Esophagus (tissue), 2 donors: ENCODE measurements at regions not wholly inside any gene's neighbourhood (a gene's known extent, or its start where the extent isn't known, plus 50 kb on each side); places are given as distances from the start of the nearest gene placed in this dataset.

Source experiments
- H3K27ac ChIP-seq, 2 donors: one replicate each; pipeline ENCODE4 v1.5.1; 2013; ENCODE audit warnings: low read depth in 2 of 2, mild to moderate bottlenecking in 2 of 2, inconsistent platforms in 1 of 2, low read length in 1 of 2, moderate library complexity in 1 of 2
- H3K27me3 ChIP-seq, 2 donors: one replicate each; pipeline ENCODE4 v1.6.1; 2013; ENCODE audit warnings: low read length in 2 of 2, control low read depth in 1 of 2, mild to moderate bottlenecking in 1 of 2; ENCODE audit not compliant: insufficient read depth in 2 of 2, control insufficient read depth in 1 of 2
- H3K36me3 ChIP-seq, 2 donors: one replicate each; pipeline ENCODE4 v1.6.1; 2013; ENCODE audit warnings: low read length in 1 of 2; ENCODE audit not compliant: control insufficient read depth in 2 of 2, insufficient read depth in 2 of 2
- H3K4me1 ChIP-seq, 2 donors: one replicate each; pipeline ENCODE4 v1.6.1; 2013; ENCODE audit warnings: low read length in 1 of 2; ENCODE audit not compliant: control insufficient read depth in 2 of 2, insufficient read depth in 2 of 2
- H3K4me3 ChIP-seq, 2 donors: one replicate each; pipeline ENCODE4 v1.5.1; 2013; ENCODE audit warnings: low read length in 2 of 2, mild to moderate bottlenecking in 2 of 2, low read depth in 1 of 2, moderate library complexity in 1 of 2
- H3K9me3 ChIP-seq, 2 donors: one replicate each; pipeline ENCODE4 v1.6.1; 2013; ENCODE audit warnings: mild to moderate bottlenecking in 2 of 2, low read depth in 1 of 2, low read length in 1 of 2, moderate library complexity in 1 of 2; ENCODE audit not compliant: control insufficient read depth in 2 of 2, insufficient read depth in 1 of 2
- WGBS, 2 donors: extraction: QIAGEN DNeasy Blood & Tissue Kit; methylation state at CpG; one replicate each; pipeline ENCODE4 v1.1.7; 2013; 5-methylcytosine and 5-hydroxymethylcytosine counted together
- donor health status: healthy with polysubstance abuse.
- donor health status: Bipolar disorder and iron deficiency.

GRCh38 chr11:131135611-131136010, 219.3 kb upstream of the SNX19 start:
- H3K36me3 ChIP-seq: no peaks in the 10 kb centered on the region
- H3K4me3 ChIP-seq: no peak overlapping the region
- H3K4me1 ChIP-seq: no peaks in the 10 kb centered on the region
- H3K27ac ChIP-seq: no peak overlapping the region
- H3K27me3 ChIP-seq: no peaks in the 10 kb centered on the region
- H3K9me3 ChIP-seq: no peaks in the 10 kb centered on the region
- WGBS, 2 donors: 51 to 65% methylated on average over 3 of the region's 3 CpGs

- Histone ChIP-seq H3K4me1 (no peaks in the 10 kb centered on the region), H3K9me3 (no peaks in the 10 kb centered on the region), H3K36me3 (no peaks in the 10 kb centered on the region), H3K27ac (no peak overlapping the region), H3K4me3 (no peak overlapping the region), H3K27me3 (no peaks in the 10 kb centered on the region)
- 0 to 60% methylated on average over 1 of the region's 1 CpG for WGBS, 2 donors
Measured at GRCh38 chr11:131136486-131136885, 220.2 kb upstream of the SNX19 start.

GRCh38 chr11:131137046-131137445, 220.8 kb upstream of the SNX19 start:
- 68 to 71% methylated on average over 2 of the region's 2 CpGs for WGBS, 2 donors
- no peaks in the 10 kb centered on the region for H3K4me1 ChIP-seq
- H3K27me3 ChIP-seq: no peaks in the 10 kb centered on the region
- H3K4me3 ChIP-seq: no peak overlapping the region
- no peaks in the 10 kb centered on the region for H3K9me3 ChIP-seq
- no peak overlapping the region for H3K27ac ChIP-seq
- no peaks in the 10 kb centered on the region for H3K36me3 ChIP-seq

GRCh38 chr11:131138731-131139130, 222.5 kb upstream of the SNX19 start:
- H3K4me1 ChIP-seq: no peaks in the 10 kb centered on the region
- H3K27me3 ChIP-seq: no peaks in the 10 kb centered on the region
- no peak overlapping the region for H3K27ac ChIP-seq
- 20 to 28% methylated on average over 4 of the region's 4 CpGs for whole genome bisulfite sequencing, 2 donors
- no peaks in the 10 kb centered on the region for H3K36me3 ChIP-seq
- no peaks in the 10 kb centered on the region for H3K9me3 ChIP-seq
- no peak overlapping the region for H3K4me3 ChIP-seq

GRCh38 chr11:131145791-131146190, 224.6 kb upstream of the NTM start:
- Histone ChIP-seq H3K4me1 (no peaks in the 10 kb centered on the region), H3K27me3 (no peaks in the 10 kb centered on the region), H3K36me3 (no peaks in the 10 kb centered on the region), H3K9me3 (no peaks in the 10 kb centered on the region), H3K27ac (no peak overlapping the region), H3K4me3 (no peak overlapping the region)
- 78 to 83% methylated on average over 5 of the region's 5 CpGs for WGBS, 2 donors

- H3K9me3 ChIP-seq: no peaks in the 10 kb centered on the region
- H3K4me3 ChIP-seq: no peak overlapping the region
- WGBS, 2 donors: 60 to 68% methylated on average over 5 of the region's 5 CpGs
- H3K4me1 ChIP-seq: no peaks in the 10 kb centered on the region
- H3K36me3 ChIP-seq: no peaks in the 10 kb centered on the region
- no peak overlapping the region for H3K27ac ChIP-seq
- H3K27me3 ChIP-seq: no peaks in the 10 kb centered on the region
Measured at GRCh38 chr11:131146827-131147490, 223.5 kb upstream of the NTM start.

GRCh38 chr11:131154351-131154750, 216.1 kb upstream of the NTM start:
- Histone ChIP-seq H3K4me3 (no peak overlapping the region), H3K4me1 (peaks cover 0 to 2% of the 10 kb centered on the region in 2 donors), H3K27ac (no peak overlapping the region), H3K36me3 (no peaks in the 10 kb centered on the region), H3K9me3 (no peaks in the 10 kb centered on the region), H3K27me3 (no peaks in the 10 kb centered on the region)
- WGBS, 2 donors: 56 to 67% methylated on average over 7 of the region's 7 CpGs

GRCh38 chr11:131157678-131158077, 212.7 kb upstream of the NTM start:
- H3K27ac ChIP-seq: no peak overlapping the region
- H3K27me3 ChIP-seq: no peaks in the 10 kb centered on the region
- H3K36me3 ChIP-seq: no peaks in the 10 kb centered on the region
- 89 to 95% methylated on average over 2 of the region's 2 CpGs for WGBS, 2 donors
- peaks cover 0 to 2% of the 10 kb centered on the region in 2 donors for H3K4me1 ChIP-seq
- H3K4me3 ChIP-seq: no peak overlapping the region
- H3K9me3 ChIP-seq: no peaks in the 10 kb centered on the region

GRCh38 chr11:131160846-131161245, 209.6 kb upstream of the NTM start:
- Histone ChIP-seq H3K27me3 (no peaks in the 10 kb centered on the region), H3K27ac (no peak overlapping the region), H3K36me3 (no peaks in the 10 kb centered on the region), H3K4me1 (no peaks in the 10 kb centered on the region), H3K9me3 (no peaks in the 10 kb centered on the region), H3K4me3 (no peak overlapping the region)
- 64 to 66% methylated on average over 7 of the region's 7 CpGs for WGBS, 2 donors

GRCh38 chr11:131163613-131164012, 206.8 kb upstream of the NTM start:
- no peaks in the 10 kb centered on the region for H3K4me1 ChIP-seq
- no peak overlapping the region for H3K4me3 ChIP-seq
- no peaks in the 10 kb centered on the region for H3K9me3 ChIP-seq
- H3K27me3 ChIP-seq: no peaks in the 10 kb centered on the region
- WGBS, 2 donors: 75 to 82% methylated on average over 8 of the region's 8 CpGs
- no peak overlapping the region for H3K27ac ChIP-seq
- no peaks in the 10 kb centered on the region for H3K36me3 ChIP-seq
